IPS DF 19.7 (cell line): ENCODE measurements at regions not wholly inside any gene's neighbourhood (a gene's known extent, or its start where the extent isn't known, plus 50 kb on each side); places are given as distances from the start of the nearest gene placed in this dataset.

Experiments
- DNase-seq: peaks from one replicate; pipeline ENCODE4 v3.0.0-alpha.2; 2013; ENCODE audit warnings: low read depth, low spot score

- DNase-seq, result no peak
These were observed 50.2 kb upstream of the VTCN1 start for GRCh38 chr1:117260761-117261423.
